ENCODE measurements at regions not wholly inside any gene's neighbourhood (a gene's known extent, or its start where the extent isn't known, plus 50 kb on each side); places are given as distances from the start of the nearest gene placed in this dataset.
"Not testable (repeated sequence)": the region's sequence is repeated elsewhere in the genome, so short reads cannot be mapped to it uniquely, and the experiment has no call there.

DNA sequence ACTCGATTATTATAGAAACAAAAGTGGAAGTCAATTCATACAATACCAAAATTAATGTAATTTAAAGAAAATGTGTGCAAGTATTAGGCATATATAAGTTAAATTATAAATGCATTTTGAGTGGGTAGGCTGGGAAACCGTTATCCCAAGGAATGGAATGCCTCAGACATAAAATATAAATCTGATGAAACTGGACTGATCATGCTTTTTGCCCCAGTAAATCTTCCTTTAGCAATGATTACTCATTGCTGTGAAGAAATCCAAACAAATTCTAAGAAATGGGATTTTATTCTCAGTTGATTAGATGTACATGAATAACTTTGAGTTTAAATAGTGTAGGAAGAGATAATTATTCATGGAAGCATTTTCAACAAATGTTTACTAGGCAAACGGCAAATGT lies 185.5 kb upstream of the KCNMB2 start:
- no peak for DNase-seq

DNA sequence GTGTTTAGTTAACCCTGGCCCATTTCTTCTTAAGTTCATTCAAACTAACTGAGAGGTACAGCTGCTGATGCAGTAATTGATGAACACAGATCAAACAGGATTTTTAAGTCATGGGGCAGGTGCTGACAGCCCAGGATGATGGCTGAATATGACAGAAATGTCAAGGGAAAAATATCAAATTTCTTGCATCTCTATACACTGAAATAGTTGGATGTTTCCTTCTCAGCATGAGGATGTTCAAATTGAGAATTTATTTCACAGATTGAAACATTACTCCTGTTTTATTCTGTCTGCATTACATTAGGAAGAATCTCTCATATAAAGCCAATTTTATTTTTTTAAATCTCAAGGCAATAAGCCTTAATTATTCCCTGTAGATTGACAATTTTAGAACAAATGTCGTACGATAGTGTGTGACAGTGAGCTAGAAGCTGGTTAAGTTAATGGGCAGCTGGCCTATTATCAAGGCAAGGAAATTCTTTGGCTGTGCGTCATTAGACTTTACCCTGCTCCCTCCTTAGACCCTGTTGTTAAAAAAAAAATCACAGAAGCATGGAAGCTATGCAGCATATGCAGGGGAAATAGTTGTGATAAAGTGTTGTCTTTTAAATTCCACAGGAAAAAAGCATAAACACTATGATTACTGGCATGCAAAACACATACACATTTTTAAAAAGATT lies 183.8 kb upstream of the KCNMB2 start:
- DNase-seq: no peak

DNA sequence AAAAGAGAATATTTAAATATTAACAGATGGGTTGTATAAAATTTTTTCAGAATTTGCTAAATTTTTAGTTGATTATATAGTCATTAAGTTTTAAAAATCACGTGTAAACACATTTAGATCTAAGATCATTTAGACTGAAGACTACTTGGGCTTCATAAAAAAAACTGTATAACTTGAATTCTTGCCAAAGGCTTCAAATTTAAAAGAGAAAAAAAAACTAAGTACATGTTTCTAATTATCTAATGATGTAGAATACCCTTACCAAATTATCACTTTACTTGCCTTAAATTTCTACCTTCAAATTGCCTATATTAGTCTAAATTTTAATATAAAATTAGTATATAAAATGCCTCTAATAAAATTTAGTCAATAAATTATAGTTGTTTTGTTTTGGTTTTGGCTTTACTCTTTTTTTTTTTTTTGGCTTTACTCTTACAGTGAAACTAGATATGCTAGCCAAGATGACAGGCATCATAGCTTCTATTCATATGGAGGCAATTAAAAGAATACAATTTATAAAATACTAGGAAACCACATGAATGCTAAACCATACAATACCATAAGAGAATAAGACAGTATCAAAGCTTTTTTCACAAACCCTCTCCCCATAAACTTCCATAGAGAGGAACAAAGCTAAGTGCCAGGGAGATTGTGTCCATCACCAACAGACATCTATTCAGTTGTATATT lies 183.1 kb upstream of the KCNMB2 start:
- no peak for DNase-seq

- no peak for DNase-seq
Observed at GRCh38 chr3:178359728-178360127, 176.5 kb upstream of the KCNMB2 start.

GRCh38 chr3:178363048-178363447 lies 173.2 kb upstream of the KCNMB2 start:
- not testable (repeated sequence) for DNase-seq

DNA sequence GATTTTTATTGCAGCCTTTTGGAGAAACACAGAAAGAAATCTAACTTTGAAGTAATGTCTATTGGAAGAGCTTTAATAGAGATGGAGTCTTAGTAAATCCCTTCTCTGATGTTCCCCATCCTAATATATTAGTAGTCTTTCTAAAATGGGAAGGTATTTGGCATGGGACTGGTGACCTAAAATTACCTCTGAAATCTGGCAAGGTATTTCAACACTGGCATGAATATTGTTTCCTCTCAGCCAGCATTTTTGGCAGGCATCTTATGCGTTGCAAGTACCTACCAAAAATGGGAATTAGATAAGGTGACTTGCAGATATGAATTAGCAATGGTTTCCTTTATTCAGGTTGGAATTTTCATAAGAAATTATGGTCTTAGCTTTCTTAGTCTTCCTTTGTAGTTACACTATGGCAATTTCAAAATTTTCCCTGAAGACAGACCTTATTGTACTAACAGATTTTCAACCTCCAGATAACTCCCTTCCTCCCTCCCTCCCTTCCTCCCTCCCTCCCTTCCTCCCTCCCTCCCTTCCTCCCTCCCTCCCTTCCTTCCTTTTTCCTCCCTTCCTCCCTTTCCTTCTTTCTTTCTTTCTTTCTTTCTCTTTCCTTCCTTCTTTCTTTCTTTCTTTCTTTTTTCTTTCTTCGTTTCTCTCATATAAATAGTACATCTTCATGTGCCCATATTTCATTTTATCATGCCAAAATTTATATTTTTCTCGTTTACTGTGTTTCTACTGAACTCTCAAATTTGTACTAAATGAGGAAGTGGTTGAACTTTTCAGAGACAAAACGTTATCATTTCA lies 168.2 kb upstream of the KCNMB2 start:
- no peak for DNase-seq

GRCh38 chr3:178369006-178369405 lies 167.2 kb upstream of the KCNMB2 start:
- no peak for DNase-seq

DNA sequence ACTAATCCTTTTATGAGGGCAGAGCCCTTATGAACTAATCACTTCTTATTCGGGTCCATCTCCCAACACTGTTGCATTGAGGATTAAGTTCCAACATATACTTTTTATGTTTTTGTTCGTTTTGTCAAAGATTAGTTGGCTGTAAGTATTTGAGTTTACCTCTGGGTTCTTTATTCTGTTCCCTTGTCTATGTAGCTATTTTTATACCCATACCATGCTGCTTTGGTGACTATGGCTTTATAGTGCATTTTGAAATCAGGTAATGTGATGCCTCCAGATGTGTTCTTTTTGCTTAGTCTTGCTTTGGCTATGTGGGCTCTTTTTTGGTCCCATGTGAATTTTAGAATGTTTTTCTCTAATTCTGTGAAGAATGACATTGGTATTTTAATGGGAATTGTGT lies 166.4 kb upstream of the KCNMB2 start:
- DNase-seq: no peak

GRCh38 chr3:178370387-178370786 lies 165.8 kb upstream of the KCNMB2 start:
- DNase-seq: no peak

- DNase-seq: no peak
Observed at GRCh38 chr3:178381555-178381954, 154.7 kb upstream of the KCNMB2 start.

DNA sequence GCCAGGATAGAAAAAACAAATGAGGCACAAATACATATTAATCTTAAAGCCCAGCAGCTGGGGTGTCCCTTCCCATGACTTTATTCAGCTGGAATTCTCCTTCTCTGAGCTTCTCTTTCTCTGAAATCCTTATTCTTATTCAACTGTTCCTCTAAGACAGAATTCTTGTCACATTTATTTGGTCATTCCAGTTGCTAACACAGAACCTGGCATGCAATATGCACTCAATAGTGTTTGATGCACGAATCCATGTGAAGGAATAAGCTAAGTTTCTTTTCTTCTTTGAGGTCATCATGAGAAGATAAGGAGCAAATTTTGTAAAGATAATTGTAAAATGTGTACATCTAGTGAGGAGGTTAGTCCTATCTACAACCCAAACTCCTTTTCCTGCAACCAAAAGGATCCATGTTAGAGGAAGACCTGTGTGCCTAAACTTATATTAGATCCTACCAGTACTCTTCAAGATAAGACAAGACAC lies 154.2 kb upstream of the KCNMB2 start:
- no peak for DNase-seq

- DNase-seq: no peak
Observed at GRCh38 chr3:178382449-178383061, 153.7 kb upstream of the KCNMB2 start.

DNA sequence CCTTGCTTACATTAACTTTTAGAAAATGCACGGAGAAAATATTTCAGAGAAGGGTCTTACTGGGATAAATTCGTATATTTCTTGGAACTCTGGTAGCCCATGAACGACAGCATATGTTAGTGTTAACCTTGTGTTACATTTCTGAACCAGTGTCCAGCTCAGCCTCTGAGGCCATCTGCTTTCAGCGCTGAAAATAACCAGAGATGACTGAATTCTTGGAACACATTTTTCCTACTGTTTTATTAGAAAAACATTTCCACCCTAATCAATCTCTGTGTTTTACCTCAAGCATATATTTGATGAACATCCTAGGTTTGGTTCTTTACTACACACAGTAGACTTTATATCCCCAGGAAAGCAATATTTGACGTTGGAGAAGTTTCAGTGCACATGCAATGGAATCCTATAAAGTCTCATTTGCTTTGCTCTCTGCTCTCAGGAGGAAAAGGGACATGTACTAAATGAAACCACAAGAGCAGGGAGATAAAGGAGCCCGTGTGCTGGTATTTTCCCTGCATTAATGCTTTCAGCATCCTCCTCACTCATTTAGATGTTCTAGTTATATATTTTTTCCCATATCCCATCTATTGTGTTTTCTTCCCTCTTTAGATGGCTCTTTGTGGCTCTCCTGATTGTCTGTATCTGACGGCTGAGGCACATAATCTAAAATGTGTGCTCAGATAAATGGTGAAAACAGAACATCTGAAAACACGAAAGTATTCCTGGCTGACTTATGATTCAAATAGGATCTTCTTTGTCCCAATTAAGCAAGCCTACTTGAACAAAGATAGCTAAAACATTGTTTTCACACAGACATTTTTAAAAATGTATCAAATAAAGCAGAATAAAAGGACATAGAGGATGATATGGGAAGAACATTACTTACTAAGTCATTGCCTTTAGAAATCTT lies 151.7 kb upstream of the KCNMB2 start:
- DNase-seq: no peak

DNA sequence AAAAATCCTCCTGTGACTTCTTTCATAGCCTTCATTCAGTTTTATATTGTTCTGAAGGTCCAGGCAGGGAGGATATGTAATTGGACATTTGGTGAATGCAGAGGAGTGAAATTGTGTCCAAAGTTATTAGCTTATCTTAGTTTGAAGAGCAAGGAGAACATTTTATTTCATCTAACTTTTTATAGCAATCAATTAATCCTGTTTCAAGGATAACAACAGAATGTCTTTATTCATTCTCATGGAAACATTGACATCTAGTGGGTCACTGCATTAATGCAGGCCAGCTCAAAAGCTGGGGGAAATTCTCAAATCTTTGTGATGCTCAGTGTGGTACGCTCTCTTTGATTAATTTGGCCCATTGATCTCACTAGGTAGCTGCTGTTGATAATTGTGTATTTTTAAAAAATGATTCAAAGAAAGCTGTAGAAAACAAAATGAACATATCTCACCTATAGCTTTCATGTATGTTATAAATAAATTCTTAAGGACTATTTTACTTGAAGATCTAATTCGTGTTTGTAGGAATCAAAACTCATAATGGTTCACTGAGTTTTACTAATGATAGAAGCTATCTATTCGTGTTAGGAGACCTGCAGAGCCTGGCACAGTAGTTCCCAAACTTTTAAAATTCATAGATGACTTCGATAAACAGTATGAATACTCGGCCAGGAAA lies 150.8 kb upstream of the KCNMB2 start:
- peak; percentile 50 for DNase-seq

GRCh38 chr3:178386401-178386800 lies 149.8 kb upstream of the KCNMB2 start:
- DNase-seq: no peak

DNA sequence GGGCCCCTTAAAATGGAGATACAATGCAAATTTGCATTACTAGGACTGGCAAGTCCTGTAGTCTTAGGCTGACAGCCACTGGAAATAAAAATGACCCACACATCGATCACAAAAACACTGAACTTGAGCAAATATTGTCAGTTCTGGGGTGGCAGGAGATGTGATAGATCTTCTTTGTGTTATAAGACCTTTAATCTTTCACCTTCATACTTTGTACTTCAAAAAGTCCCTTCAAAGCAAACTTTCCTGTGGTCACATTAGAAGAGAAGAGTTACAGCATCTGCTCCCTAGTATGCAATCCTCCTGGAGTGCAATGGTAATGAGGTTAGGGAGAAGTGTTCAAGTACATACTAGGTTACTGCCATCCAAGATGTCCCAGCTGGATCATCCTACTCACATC lies 149.4 kb upstream of the KCNMB2 start:
- DNase-seq: no peak

DNA sequence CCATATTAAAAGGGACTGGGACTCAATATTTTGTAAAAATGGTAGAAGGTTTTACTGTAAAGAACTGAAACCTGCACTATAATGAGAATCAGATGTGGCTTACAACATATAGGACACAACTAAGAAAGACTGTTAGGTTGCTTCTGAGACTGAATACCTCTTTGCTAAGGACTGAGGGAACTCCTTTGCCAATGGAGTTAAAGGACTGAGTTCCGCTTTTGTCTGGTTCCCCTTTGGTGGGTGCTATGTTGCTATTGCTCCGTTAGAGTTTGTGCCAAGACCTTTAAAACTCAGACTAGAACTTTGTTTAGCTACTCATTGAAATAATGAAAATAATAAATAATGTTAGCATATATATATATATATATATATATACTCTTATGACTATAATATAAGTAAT lies 147.8 kb upstream of the KCNMB2 start:
- no peak for DNase-seq

GRCh38 chr3:178389258-178389657 lies 147.0 kb upstream of the KCNMB2 start:
- DNase-seq: no peak

- DNase-seq: no peak
Observed at GRCh38 chr3:178392511-178392926, 143.7 kb upstream of the KCNMB2 start.

- no peak for DNase-seq
Observed at GRCh38 chr3:178393146-178393545, 143.1 kb upstream of the KCNMB2 start.

DNA sequence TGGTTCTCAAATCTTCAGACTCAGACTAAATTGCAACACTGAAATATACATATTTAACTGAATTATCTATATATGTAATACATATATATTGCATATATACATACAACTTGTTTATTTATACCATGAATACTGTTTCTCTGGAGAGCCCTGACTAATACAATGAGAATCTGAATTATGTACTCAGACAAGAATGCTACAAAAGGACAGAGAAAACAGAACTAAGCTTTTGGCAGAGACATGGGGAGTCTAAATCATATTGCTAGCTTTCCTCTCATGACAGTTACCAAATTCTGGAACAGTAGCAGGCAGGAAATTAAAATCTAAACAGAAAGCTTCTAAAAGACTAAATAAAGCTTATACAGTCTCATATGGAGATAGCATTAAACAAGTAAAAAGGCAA lies 142.4 kb upstream of the KCNMB2 start:
- DNase-seq: no peak

GRCh38 chr3:178396318-178396717 lies 139.9 kb upstream of the KCNMB2 start:
- DNase-seq: no peak
